CD14-positive monocyte (primary cell): ENCODE measurements at regions not wholly inside any gene's neighbourhood (a gene's known extent, or its start where the extent isn't known, plus 50 kb on each side); places are given as distances from the start of the nearest gene placed in this dataset.

Experiments used
- DNase-seq, 3 donors: peaks; one replicate each; pipeline ENCODE4 v3.0.0-alpha.2; 2011 to 2022
- H2AFZ ChIP-seq: 2 replicates; pipeline ENCODE4 v1.6.0; 2012; ENCODE audit warnings: mild to moderate bottlenecking, low read depth, low read length, inconsistent platforms; ENCODE audit not compliant: insufficient read depth, poor library complexity, severe bottlenecking
- H3K27ac ChIP-seq, 2 donors: 1 replicate in 1 of 2; 2 replicates in 1 of 2; pipeline ENCODE4 v1.5.1; 2012 to 2013; ENCODE audit warnings: low read length in 2 of 2, control low read depth in 1 of 2, inconsistent platforms in 1 of 2, low read depth in 1 of 2, mild to moderate bottlenecking in 1 of 2
- H3K27me3 ChIP-seq, 2 donors: one replicate each; pipeline versions ENCODE4 v1.6.0 to v1.6.1; 2011 to 2013; ENCODE audit warnings: low read length in 2 of 2; ENCODE audit not compliant: control insufficient read depth in 2 of 2, insufficient read depth in 2 of 2
- H3K36me3 ChIP-seq, 2 donors: replicated peaks in 1 of 2; 1 replicate in 1 of 2; 2 replicates in 1 of 2; pipeline versions ENCODE4 v1.5.1 to v1.6.1; 2012 to 2013; ENCODE audit warnings: low read length in 2 of 2, control low read depth in 1 of 2, inconsistent platforms in 1 of 2, mild to moderate bottlenecking in 1 of 2; ENCODE audit not compliant: insufficient read depth in 2 of 2, control insufficient read depth in 1 of 2
- H3K4me1 ChIP-seq, 2 donors: 1 replicate in 1 of 2; 2 replicates in 1 of 2; pipeline versions ENCODE4 v1.5.1 to v1.6.1; 2012 to 2013; ENCODE audit warnings: low read length in 2 of 2, control low read depth in 1 of 2, inconsistent platforms in 1 of 2, mild to moderate bottlenecking in 1 of 2, moderate library complexity in 1 of 2; ENCODE audit not compliant: insufficient read depth in 2 of 2, control insufficient read depth in 1 of 2
- H3K4me2 ChIP-seq: replicated peaks from 2 replicates; pipeline ENCODE3; 2012; ENCODE audit warnings: low read length, moderate library complexity, mild to moderate bottlenecking; ENCODE audit not compliant: poor library complexity, severe bottlenecking; ENCODE audit errors: extremely low read depth
- H3K4me3 ChIP-seq, 3 experiments: fragments of 200-600 bp in 1 of 3; sonication (generic) in 1 of 3; replicated peaks in 1 of 3; 1 replicate in 2 of 3; 2 replicates in 1 of 3; pipeline ENCODE4 v1.5.1; 2011 to 2013; ENCODE audit warnings: low read length in 3 of 3, mild to moderate bottlenecking in 3 of 3, control low read depth in 2 of 3, low read depth in 2 of 3, inconsistent platforms in 1 of 3, moderate library complexity in 1 of 3
- H3K79me2 ChIP-seq: 2 replicates; pipeline ENCODE4 v1.6.0; 2012; ENCODE audit warnings: mild to moderate bottlenecking, control low read depth, inconsistent platforms, low read length, moderate library complexity; ENCODE audit not compliant: insufficient read depth
- H3K9ac ChIP-seq: 2 replicates; pipeline ENCODE4 v1.6.0; 2017; ENCODE audit warnings: low read length, mild to moderate bottlenecking; ENCODE audit not compliant: insufficient read depth, poor library complexity, severe bottlenecking
- H3K9me3 ChIP-seq, 2 donors: replicated peaks in 1 of 2; 1 replicate in 1 of 2; 2 replicates in 1 of 2; pipeline versions ENCODE4 v1.5.1 to v1.6.1; 2012 to 2013; ENCODE audit warnings: low read length in 2 of 2, control low read depth in 1 of 2; ENCODE audit not compliant: control insufficient read depth in 1 of 2, insufficient read depth in 1 of 2
- H4K20me1 ChIP-seq: 2 replicates; pipeline ENCODE4 v1.6.0; 2012; ENCODE audit warnings: mild to moderate bottlenecking, low read length, control low read depth, moderate library complexity; ENCODE audit not compliant: insufficient read depth
- H3K27ac Mint-ChIP-seq, 7 donors: one replicate each; pipeline ENCODE4 v1.8.0; 2020; ENCODE audit warnings: mild to moderate bottlenecking in 7 of 7, mixed read lengths in 7 of 7, moderate library complexity in 6 of 7, inconsistent platforms in 2 of 7
- H3K27me3 Mint-ChIP-seq, 3 donors: one replicate each; pipeline ENCODE4 v1.8.0; 2021 to 2022; ENCODE audit warnings: low read depth in 3 of 3, mild to moderate bottlenecking in 3 of 3, mixed read lengths in 3 of 3, moderate library complexity in 3 of 3, inconsistent platforms in 1 of 3
- H3K36me3 Mint-ChIP-seq, 2 donors: one replicate each; pipeline ENCODE4 v1.8.0; 2020; ENCODE audit warnings: mixed read lengths in 2 of 2, inconsistent platforms in 1 of 2, mild to moderate bottlenecking in 1 of 2
- H3K4me1 Mint-ChIP-seq: one replicate; pipeline ENCODE4 v1.8.0; 2020; ENCODE audit warnings: mild to moderate bottlenecking, mixed read lengths
- H3K4me3 Mint-ChIP-seq, 2 donors: one replicate each; pipeline ENCODE4 v1.8.0; 2020; ENCODE audit warnings: mild to moderate bottlenecking in 2 of 2, mixed read lengths in 2 of 2, moderate library complexity in 1 of 2
- H3K9me3 Mint-ChIP-seq, 7 donors: one replicate each; pipeline ENCODE4 v1.8.0; 2020 to 2022; ENCODE audit warnings: mixed read lengths in 7 of 7, mild to moderate bottlenecking in 6 of 7, moderate library complexity in 6 of 7, inconsistent platforms in 2 of 7
- CTCF ChIP-seq: fragments of 200-600 bp; IDR thresholded peaks from one replicate; pipeline ENCODE4 v1.8.0; 2022; ENCODE audit warnings: antibody characterized with exemption, mild to moderate bottlenecking
- WGBS: methylation state at CpG from one replicate; pipeline ENCODE4 v1.1.5; 2013; ENCODE audit warnings: missing lambda C conversion rate; ENCODE audit not compliant: insufficient coverage; 5-methylcytosine and 5-hydroxymethylcytosine counted together
- intact Hi-C, 2 donors: fragments of 100-400 bp; cut with micrococcal nuclease; formaldehyde crosslinking; loops; one replicate each; pipeline versions ENCODE4 v1.15.0 to v1.15.1; 2023

GRCh38 chr3:130256821-130257340 lies 88.6 kb upstream of the COL6A5 start:
- no peaks in the 10 kb centered on the region for H4K20me1 ChIP-seq
- H3K4me2 ChIP-seq: no peak overlapping the region
- H3K36me3 ChIP-seq: no peaks in the 10 kb centered on the region
- no peaks in the 10 kb centered on the region for H3K4me1 ChIP-seq
- no peaks in the 10 kb centered on the region for H3K79me2 ChIP-seq
- Mint-ChIP-seq H3K27ac (no peak overlapping the region), H3K4me1 (no peaks in the 10 kb centered on the region), H3K4me3 (no peak overlapping the region), H3K27me3 (peaks cover 3 to 5% (median 4%) of the 10 kb centered on the region in 3 donors), H3K36me3 (no peaks in the 10 kb centered on the region), H3K9me3 (peaks cover 0 to 2% (median 0%) of the 10 kb centered on the region in 7 donors)
- H3K4me3 ChIP-seq: no peak overlapping the region
- no peak overlapping the region for H3K9ac ChIP-seq
- H2AFZ ChIP-seq: no peak overlapping the region
- no peak for TF ChIP-seq CTCF
- 100% methylated on average over 2 of the region's 3 CpGs for WGBS
- DNase-seq: no peak
- H3K27ac ChIP-seq: no peak overlapping the region
- intact Hi-C loops: no loop called here
- no peaks in the 10 kb centered on the region for H3K9me3 ChIP-seq
- H3K27me3 ChIP-seq: no peaks in the 10 kb centered on the region

GRCh38 chr3:130258532-130258952 lies 86.9 kb upstream of the COL6A5 start:
- Histone ChIP-seq H3K4me3 (no peak overlapping the region), H2AFZ (no peak overlapping the region), H4K20me1 (no peaks in the 10 kb centered on the region), H3K27ac (no peak overlapping the region), H3K9me3 (no peaks in the 10 kb centered on the region), H3K27me3 (no peaks in the 10 kb centered on the region), H3K36me3 (no peaks in the 10 kb centered on the region), H3K4me1 (no peaks in the 10 kb centered on the region), H3K79me2 (no peaks in the 10 kb centered on the region), H3K9ac (no peak overlapping the region), H3K4me2 (no peak overlapping the region)
- H3K4me1 Mint-ChIP-seq: no peaks in the 10 kb centered on the region
- H3K4me3 Mint-ChIP-seq: no peak overlapping the region
- 94% methylated on average over 6 of the region's 9 CpGs for WGBS
- no peak for TF ChIP-seq CTCF
- no peak for DNase-seq
- intact Hi-C loops: no loop called here
- no peak overlapping the region for H3K27ac Mint-ChIP-seq
- peaks cover 0 to 2% (median 0%) of the 10 kb centered on the region in 7 donors for H3K9me3 Mint-ChIP-seq
- H3K36me3 Mint-ChIP-seq: no peaks in the 10 kb centered on the region
- peaks cover 3 to 5% (median 3%) of the 10 kb centered on the region in 3 donors for H3K27me3 Mint-ChIP-seq
